RWPE2 (cell line): ENCODE measurements at regions not wholly inside any gene's neighbourhood (a gene's known extent, or its start where the extent isn't known, plus 50 kb on each side); places are given as distances from the start of the nearest gene placed in this dataset.

Source experiments
- ATAC-seq: fragments of 200-7000 bp; cut with Tn5 transposase; 3 replicates; pipeline ENCODE4 v1.9.1; 2021; ENCODE audit warnings: low read depth
- DNase-seq: peaks from one replicate; pipeline ENCODE4 v3.0.0-alpha.2; 2020; ENCODE audit warnings: low spot score
- H3K27ac ChIP-seq: fragments of 450-650 bp; 2 replicates; pipeline ENCODE4 v1.5.1; 2017; ENCODE audit warnings: mild to moderate bottlenecking; ENCODE audit not compliant: poor library complexity, severe bottlenecking
- H3K27me3 ChIP-seq: fragments of 250-450 bp; sonication (Bioruptor Pico); 2 replicates; pipeline ENCODE4 v1.5.1; 2021; ENCODE audit warnings: mild to moderate bottlenecking, moderate library complexity; ENCODE audit not compliant: insufficient read depth, poor library complexity, severe bottlenecking
- H3K36me3 ChIP-seq: fragments of 250-450 bp; sonication (Bioruptor Pico); 2 replicates; pipeline ENCODE4 v1.5.1; 2020; ENCODE audit warnings: low read depth, mild to moderate bottlenecking, moderate library complexity
- H3K4me1 ChIP-seq: fragments of 250-450 bp; sonication (Bioruptor Pico); 2 replicates; pipeline ENCODE4 v1.5.1; 2021; ENCODE audit warnings: mild to moderate bottlenecking, moderate library complexity; ENCODE audit not compliant: insufficient read depth, poor library complexity, severe bottlenecking
- H3K4me3 ChIP-seq: fragments of 250-450 bp; sonication (Bioruptor Pico); 2 replicates; pipeline ENCODE4 v1.5.1; 2021; ENCODE audit warnings: mild to moderate bottlenecking, moderate library complexity; ENCODE audit not compliant: severe bottlenecking
- H3K9me3 ChIP-seq: fragments of 250-450 bp; sonication (Bioruptor Pico); 2 replicates; pipeline ENCODE4 v1.5.1; 2021; ENCODE audit warnings: mild to moderate bottlenecking, moderate library complexity; ENCODE audit not compliant: severe bottlenecking
- TF ChIP-seq, protein P1 (sequence below): fragments of 450-650 bp; IDR thresholded peaks from one replicate; pipeline ENCODE4 v1.5.1; 2017; ENCODE audit warnings: mild to moderate bottlenecking, moderate library complexity; ENCODE audit not compliant: poor library complexity, severe bottlenecking

DNA sequence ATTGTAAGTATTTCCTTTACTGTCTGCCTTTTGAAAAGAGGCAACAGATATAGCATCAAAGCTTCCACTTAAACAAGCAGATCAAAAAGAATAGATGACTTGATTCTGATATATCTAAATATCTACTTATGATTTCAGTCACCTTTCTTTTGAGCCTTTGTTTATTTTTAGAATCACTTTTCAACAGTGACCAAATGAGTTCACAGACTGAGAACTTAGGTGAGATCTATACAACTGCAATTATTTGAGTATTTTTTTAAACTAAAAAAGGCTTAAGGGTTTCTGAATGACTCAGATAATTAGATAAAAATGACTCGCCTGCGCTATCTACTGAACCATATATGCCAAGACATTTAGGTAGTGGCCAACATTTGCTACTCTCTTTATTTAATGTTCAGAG lies 166.7 kb upstream of the KCNIP4 start:
- ATAC-seq: no peak
- TF ChIP-seq, protein P1, sequence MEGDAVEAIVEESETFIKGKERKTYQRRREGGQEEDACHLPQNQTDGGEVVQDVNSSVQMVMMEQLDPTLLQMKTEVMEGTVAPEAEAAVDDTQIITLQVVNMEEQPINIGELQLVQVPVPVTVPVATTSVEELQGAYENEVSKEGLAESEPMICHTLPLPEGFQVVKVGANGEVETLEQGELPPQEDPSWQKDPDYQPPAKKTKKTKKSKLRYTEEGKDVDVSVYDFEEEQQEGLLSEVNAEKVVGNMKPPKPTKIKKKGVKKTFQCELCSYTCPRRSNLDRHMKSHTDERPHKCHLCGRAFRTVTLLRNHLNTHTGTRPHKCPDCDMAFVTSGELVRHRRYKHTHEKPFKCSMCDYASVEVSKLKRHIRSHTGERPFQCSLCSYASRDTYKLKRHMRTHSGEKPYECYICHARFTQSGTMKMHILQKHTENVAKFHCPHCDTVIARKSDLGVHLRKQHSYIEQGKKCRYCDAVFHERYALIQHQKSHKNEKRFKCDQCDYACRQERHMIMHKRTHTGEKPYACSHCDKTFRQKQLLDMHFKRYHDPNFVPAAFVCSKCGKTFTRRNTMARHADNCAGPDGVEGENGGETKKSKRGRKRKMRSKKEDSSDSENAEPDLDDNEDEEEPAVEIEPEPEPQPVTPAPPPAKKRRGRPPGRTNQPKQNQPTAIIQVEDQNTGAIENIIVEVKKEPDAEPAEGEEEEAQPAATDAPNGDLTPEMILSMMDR: no peak

DNA sequence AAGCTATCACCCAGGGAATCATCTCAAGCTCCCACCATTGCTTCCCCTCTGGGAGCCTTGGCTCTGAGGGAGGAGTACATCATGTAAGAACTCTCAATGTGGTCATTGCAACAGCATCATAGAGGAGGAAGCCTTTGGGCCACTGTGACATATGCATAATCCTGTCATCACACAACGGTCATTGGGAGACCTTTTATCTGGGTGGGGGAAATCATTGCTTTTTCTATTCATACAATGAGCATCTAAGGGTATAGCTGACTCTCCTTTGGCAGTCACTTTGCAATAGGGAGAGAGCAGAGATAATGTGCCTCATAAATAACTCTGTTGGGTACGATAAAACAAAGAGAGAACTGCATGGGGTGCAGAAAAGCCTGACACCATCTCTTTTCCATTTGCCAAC lies 155.2 kb upstream of the KCNIP4 start:
- no peak for DNase-seq
- Histone ChIP-seq H3K4me3 (no peak overlapping the region), H3K27me3 (peaks cover 5% of the 10 kb centered on the region), H3K4me1 (no peaks in the 10 kb centered on the region), H3K36me3 (no peaks in the 10 kb centered on the region), H3K27ac (no peak overlapping the region), H3K9me3 (no peaks in the 10 kb centered on the region)
- no peak for ATAC-seq
- TF ChIP-seq, protein P1: no peak

More for the DNA sequence above, 166.7 kb upstream of the KCNIP4 start:
- Histone ChIP-seq H3K4me1 (no peaks in the 10 kb centered on the region), H3K4me3 (no peak overlapping the region), H3K9me3 (no peaks in the 10 kb centered on the region), H3K27me3 (peaks cover 8% of the 10 kb centered on the region), H3K27ac (no peak overlapping the region), H3K36me3 (no peaks in the 10 kb centered on the region)
- DNase-seq: no peak

DNA sequence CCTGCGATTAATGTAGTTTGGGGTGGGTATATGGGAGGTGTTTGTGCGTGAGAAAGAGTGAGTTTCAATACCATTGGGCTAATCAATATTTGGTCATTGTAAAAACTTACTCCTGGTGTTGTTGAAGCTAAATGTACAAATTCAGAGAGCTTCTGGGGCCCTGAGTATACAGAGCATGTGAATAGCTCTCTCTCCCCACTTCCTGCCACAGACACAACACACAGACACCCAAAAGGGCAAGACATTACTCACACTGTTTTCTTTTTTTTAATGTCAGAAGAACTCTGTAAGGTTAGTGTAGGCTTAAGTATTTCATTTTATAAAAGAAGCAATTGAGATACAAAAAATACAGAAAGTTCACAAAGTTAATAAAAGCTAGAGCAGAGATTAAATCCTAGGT lies 151.3 kb upstream of the KCNIP4 start:
- no peak overlapping the region for H3K27ac ChIP-seq
- peaks cover 5% of the 10 kb centered on the region for H3K27me3 ChIP-seq
- ATAC-seq (no peak), DNase-seq (no peak)
- H3K36me3 ChIP-seq: no peaks in the 10 kb centered on the region
- H3K4me3 ChIP-seq: no peak overlapping the region
- TF ChIP-seq, protein P1: no peak
- H3K4me1 ChIP-seq: no peaks in the 10 kb centered on the region
- H3K9me3 ChIP-seq: no peaks in the 10 kb centered on the region

DNA sequence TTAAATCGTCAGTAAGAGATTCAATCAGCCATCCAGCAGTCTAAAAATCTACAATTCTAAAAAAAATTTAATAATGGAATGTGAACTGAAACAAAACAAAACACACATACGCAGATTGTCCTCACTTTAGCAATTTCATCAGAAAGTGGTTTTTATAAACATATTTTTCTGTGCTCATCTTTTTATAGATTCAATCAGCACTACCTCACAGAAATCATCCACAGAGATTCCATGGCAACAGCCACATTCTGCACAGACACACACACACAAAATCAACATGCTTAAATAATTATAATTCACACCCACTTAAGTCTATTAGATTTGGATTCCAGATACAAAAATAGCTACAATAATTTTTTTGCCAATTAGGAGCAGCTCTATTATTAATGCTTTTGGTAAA lies 149.0 kb upstream of the KCNIP4 start:
- no peaks in the 10 kb centered on the region for H3K9me3 ChIP-seq
- no peak overlapping the region for H3K27ac ChIP-seq
- ATAC-seq (no peak), DNase-seq (no peak)
- peaks cover 5% of the 10 kb centered on the region for H3K27me3 ChIP-seq
- H3K36me3 ChIP-seq: no peaks in the 10 kb centered on the region
- TF ChIP-seq, protein P1: no peak
- H3K4me3 ChIP-seq: no peak overlapping the region
- no peaks in the 10 kb centered on the region for H3K4me1 ChIP-seq

DNA sequence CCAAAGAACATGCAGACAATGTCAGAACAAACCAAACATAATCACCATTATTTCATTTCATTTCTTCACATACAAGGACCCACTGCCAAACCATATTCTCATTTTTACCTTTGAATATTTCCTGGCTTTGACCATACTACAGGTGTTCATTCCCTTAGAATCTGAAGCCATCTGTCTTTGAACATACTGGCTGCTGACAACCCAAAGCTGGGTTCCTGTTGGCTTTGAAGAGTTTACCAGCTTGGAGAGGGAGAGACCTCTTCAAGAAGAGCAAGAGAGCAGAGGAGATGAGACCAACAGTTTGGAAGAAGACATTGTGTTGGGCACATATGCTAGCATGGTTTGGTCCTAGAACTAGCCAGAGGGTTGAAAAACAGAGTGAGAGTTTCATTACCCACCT lies 145.6 kb upstream of the KCNIP4 start:
- Histone ChIP-seq H3K36me3 (no peaks in the 10 kb centered on the region), H3K9me3 (no peaks in the 10 kb centered on the region), H3K27ac (no peak overlapping the region), H3K27me3 (no peaks in the 10 kb centered on the region), H3K4me3 (no peak overlapping the region), H3K4me1 (peaks cover 5% of the 10 kb centered on the region)
- ATAC-seq (no peak), DNase-seq (no peak)
- TF ChIP-seq, protein P1: no peak
